ENCODE measurements at regions not wholly inside any gene's neighbourhood (a gene's known extent, or its start where the extent isn't known, plus 50 kb on each side); places are given as distances from the start of the nearest gene placed in this dataset.

- DNase-seq (ENCODE audit: low read depth) = no peak
These were observed 124.5 kb upstream of the CSF3R start for GRCh38 chr1:36607263-36607651.

DNA sequence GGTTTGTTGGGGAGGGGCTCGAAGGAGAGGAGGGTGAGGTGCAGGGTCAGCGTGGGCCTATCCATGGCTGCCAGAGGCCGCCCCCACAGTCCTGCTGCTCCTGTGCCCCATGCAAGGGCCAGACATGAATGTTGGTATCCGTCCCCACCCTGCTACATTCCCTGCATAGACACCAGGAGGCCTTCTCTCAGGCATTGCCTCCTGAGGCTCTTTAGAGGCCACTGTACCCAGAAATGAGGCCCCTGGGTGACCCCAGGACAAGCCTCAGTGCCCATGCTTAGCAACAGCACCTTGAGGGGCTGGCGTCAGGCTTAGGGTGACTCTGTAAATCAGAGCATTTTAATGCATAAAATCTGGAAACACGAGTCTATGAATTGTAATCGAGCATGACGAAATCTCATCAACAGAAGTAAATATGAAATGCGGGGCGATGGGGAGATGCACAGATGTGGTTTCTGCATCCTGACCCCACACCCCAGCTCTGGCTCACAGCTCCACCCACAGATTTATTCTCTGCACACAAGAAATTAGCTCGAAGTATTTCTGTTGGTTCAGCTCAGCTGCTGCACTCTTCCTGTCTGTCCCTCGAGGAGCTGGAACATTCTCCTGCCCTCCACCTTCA, 124.0 kb upstream of the CSF3R start:
- no peak for DNase-seq (ENCODE audit: low read depth)

- DNase-seq (ENCODE audit: low read depth) = no peak
These were observed 123.4 kb upstream of the CSF3R start for GRCh38 chr1:36605942-36606640.

GRCh38 chr1:36603461-36603860, 120.7 kb upstream of the CSF3R start:
- DNase-seq (ENCODE audit: low read depth) = no peak

DNA sequence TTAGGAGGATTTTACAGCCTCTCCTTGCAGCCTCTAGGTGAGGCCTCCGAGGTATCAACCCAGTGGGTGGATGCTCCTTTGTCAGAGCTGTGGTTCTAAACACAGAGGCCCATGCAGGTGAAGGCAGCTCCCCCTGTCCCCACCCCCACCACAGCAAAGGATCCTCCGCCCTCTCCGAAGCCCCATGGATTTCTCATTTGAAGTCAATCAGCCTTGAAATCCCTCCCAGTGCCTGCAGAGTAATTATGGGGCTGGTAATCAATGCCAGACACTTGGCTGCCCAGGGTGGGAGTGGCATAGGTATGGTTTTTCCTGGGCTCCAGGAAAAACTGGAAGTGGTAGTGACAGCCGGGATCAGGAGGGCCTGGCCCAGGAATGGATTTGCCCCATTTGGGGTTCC, 119.5 kb upstream of the CSF3R start:
- no peak for DNase-seq (ENCODE audit: low read depth)

- no peak for DNase-seq (ENCODE audit: low read depth)
These were observed 117.1 kb upstream of the CSF3R start for GRCh38 chr1:36599828-36600227.

- no peak for DNase-seq (ENCODE audit: low read depth)
These were observed 114.8 kb upstream of the CSF3R start for GRCh38 chr1:36597514-36597913.

DNA sequence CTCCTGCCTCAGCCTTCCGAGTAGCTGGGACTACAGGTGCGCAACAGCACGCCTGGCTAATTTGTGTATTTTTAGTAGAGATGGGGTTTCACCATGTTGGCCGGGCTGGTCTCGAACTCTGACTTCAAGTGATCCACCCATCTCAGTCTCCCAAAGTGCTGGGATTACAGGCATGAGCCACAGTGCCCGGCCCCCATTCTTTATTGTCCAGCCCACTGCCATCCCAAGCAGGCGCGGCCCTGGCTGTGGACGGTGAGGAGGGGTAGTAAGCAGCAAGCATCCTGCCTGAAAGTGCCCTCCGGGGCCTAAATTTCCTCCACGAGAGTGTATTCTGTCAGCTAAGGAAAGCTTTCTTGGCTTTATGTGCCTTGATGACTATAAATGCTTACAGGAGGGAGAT, 113.2 kb upstream of the CSF3R start:
- DNase-seq (ENCODE audit: low read depth) = no peak

GRCh38 chr1:36595349-36595748, 112.6 kb upstream of the CSF3R start:
- no peak for DNase-seq (ENCODE audit: low read depth)

- DNase-seq (ENCODE audit: low read depth) = no peak
These were observed 111.3 kb upstream of the CSF3R start for GRCh38 chr1:36594023-36594422.

- no peak for DNase-seq (ENCODE audit: low read depth)
These were observed 108.6 kb upstream of the CSF3R start for GRCh38 chr1:36591278-36591677.

GRCh38 chr1:36590771-36591170, 108.1 kb upstream of the CSF3R start:
- DNase-seq (ENCODE audit: low read depth) = no peak

DNA sequence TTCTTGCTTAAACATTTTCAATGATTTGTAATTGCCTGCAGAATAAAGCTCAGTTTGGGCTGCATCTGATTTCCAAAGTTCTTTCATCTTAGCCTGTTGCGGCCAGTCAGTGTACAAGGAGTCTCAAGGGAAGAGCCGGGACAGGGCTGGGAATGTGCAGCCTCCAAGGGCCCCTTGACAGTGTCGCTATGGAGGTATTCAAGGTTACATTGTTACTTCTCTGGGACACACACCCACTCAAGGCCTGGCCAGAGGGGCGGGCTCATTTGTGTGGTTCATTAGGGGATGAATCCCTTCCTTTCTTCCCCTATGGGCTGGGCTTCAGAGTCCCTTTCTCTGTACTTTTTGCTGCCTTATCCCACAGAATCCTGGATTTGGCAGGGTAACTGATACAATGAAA, 107.6 kb upstream of the CSF3R start:
- no peak for DNase-seq (ENCODE audit: low read depth)

DNA sequence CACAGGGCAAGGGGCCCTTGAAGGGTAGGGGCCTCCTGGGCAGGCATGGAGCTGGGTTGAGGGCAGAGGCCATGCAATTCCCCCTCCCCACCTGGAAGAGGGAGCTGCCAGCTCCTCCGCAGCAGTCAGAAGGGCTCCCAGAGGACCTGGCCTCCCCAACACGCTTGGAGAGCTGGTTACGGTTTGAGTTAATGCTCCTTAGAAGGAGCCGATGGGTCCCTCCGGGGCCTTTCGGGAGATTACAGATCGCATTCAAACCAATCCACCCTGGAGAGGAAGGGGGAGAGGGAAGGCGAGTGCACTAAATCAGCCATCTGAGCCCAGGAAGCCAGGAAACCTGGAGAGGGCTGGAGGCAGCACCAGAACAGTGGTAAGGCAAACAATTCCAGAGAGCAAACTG, 106.3 kb upstream of the CSF3R start:
- DNase-seq (ENCODE audit: low read depth) = no peak

- no peak for DNase-seq (ENCODE audit: low read depth)
These were observed 103.1 kb upstream of the CSF3R start for GRCh38 chr1:36585569-36586548.

DNA sequence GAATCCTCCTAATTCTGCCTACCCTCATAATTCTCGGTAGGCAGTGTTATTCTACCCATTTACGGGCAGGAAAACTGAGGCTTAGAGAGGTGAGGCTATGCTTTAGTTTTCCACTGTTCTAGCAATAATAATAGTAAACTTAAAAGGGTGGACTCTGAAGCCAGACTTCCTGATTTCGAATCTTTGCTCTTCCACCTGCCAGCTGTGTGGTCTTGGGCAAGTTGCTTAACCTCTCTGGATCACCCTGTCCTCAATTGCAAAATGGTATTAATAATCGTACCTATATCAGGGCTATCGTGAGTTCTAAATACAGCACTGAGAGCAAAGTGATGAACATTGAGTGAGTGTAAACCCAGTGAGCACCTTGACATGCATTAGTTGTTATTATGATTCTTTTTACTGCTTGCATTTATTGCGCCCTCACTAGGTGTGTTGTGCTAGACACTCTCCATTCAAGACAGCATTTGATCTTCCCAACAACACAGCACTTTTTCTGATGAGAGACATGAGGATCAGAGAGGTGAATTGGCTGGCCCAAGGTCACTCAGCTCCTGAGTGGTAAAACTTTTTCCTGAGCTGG, 102.3 kb upstream of the CSF3R start:
- no peak for DNase-seq (ENCODE audit: low read depth)

DNA sequence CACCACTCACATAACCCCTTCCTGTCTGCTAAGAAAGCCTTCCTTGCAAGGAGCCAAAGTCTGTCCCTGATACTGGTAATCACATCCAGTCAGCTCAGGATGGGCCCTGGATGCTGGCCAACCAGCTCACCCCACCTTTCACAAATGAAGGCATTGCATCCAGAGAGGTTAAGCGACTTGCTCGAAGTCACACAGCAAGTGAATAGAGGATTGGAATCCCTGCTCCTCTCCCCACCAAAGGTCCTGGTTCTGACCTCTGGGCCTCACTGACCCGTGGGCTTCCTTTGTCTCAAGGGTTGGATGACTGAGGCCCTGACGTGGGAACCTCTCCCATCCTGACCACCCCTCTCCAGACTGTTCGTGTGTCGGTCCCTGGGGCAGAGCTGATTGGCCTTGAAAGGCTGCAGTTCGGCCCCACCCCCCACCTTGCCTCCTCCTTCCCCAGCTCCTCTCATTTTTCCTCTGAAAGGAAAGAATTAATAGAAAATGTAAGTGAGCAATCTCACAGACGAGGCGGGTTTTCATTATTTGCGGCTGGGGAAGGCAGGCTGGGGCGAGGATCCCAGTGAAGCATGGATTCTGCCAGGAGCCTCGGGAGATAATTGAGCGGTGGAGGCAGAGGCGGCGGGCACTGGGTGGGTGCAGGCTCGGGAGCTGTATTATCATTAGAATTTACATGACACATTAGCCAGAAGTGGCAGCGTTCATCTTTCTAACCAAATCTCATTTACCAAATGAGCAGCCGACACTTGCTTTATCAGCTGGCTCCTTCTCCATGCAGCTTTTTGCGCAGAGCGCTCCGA, 101.5 kb upstream of the CSF3R start:
- no peak for DNase-seq (ENCODE audit: low read depth)

DNA sequence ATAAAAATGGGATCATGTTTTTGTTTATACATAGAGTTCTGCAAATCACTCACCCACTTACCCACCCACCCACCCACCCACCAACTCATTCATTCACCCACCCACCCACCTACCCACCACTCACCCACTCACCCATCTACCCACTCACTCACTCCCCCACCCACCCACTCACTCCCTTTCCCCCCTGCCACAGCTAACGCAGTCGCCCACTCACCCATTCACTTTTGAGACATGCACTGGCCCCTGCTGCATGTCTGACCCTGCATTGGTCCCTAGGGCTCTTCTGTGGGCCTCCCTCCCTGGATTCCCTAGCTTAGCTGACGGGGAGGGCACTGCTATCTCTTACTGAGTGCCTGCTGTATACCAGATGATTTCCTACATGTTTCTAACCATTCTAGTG, 100.4 kb upstream of the CSF3R start:
- no peak for DNase-seq (ENCODE audit: low read depth)

GRCh38 chr1:36582066-36582755, 99.5 kb upstream of the CSF3R start:
- DNase-seq (ENCODE audit: low read depth) = no peak

DNA sequence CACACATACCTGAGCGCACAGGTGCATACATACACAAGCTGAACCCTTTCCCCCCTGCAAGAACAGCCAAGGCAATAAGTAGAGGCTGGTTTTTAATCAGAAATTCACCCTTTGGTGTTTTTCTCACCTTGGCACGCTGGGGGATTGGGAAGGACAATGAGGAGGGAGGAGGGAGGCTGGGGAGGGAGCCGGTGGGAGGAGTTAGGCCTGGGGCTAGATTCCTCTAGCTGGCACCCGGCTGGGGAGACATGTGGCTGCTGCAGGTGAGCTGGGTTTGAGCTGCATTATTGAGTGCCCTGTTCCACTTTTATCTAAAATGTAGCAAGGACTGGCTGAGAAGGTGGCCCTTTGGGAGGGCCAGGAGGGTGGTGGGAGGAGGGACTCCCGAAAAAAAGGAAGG, 97.8 kb upstream of the CSF3R start:
- no peak for DNase-seq (ENCODE audit: low read depth)

DNA sequence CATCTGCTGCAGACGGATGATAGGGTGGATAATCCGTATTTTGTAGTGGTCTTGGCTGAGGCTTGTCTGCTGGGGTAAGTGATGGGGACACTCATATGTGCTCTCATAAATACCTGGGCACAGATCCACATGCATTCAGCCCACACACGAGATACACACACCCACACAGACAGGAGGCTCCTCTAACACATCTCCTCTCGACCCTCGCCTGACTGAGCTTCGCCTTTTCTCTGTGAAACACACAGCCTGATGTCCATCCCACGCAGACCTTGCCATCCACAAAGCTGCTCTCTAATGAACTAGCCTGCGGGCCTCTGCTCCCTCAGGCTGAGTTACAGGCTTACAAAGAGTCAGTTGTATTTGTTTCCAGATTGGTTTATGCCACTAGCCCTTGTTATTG, 96.3 kb upstream of the CSF3R start:
- no peak for DNase-seq (ENCODE audit: low read depth)

All from activated T-cell treated with anti-CD3 and anti-CD28 coated beads for 24 hours (primary cell).